AG10803 (cell line): ENCODE measurements at regions not wholly inside any gene's neighbourhood (a gene's known extent, or its start where the extent isn't known, plus 50 kb on each side); places are given as distances from the start of the nearest gene placed in this dataset.

Experiments used
- DNase-seq: peaks from one replicate; pipeline ENCODE4 v3.0.0; 2010; ENCODE audit warnings: low read depth
- H3K4me3 ChIP-seq: 2 replicates; pipeline ENCODE4 v1.5.1; 2011; ENCODE audit warnings: mild to moderate bottlenecking, low read length, control low read depth
- TF ChIP-seq, protein P1 (sequence below): conservative IDR thresholded peaks from 2 replicates; pipeline ENCODE4 v1.5.1; 2011; ENCODE audit warnings: mild to moderate bottlenecking, low read length, control low read depth, inconsistent platforms

- TF ChIP-seq, protein P1, sequence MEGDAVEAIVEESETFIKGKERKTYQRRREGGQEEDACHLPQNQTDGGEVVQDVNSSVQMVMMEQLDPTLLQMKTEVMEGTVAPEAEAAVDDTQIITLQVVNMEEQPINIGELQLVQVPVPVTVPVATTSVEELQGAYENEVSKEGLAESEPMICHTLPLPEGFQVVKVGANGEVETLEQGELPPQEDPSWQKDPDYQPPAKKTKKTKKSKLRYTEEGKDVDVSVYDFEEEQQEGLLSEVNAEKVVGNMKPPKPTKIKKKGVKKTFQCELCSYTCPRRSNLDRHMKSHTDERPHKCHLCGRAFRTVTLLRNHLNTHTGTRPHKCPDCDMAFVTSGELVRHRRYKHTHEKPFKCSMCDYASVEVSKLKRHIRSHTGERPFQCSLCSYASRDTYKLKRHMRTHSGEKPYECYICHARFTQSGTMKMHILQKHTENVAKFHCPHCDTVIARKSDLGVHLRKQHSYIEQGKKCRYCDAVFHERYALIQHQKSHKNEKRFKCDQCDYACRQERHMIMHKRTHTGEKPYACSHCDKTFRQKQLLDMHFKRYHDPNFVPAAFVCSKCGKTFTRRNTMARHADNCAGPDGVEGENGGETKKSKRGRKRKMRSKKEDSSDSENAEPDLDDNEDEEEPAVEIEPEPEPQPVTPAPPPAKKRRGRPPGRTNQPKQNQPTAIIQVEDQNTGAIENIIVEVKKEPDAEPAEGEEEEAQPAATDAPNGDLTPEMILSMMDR = no peak
- no peak for DNase-seq
- H3K4me3 ChIP-seq = no peak overlapping the region
These were observed 1691.5 kb downstream of the MAT2B start for GRCh38 chr5:165196961-165197360.

DNA sequence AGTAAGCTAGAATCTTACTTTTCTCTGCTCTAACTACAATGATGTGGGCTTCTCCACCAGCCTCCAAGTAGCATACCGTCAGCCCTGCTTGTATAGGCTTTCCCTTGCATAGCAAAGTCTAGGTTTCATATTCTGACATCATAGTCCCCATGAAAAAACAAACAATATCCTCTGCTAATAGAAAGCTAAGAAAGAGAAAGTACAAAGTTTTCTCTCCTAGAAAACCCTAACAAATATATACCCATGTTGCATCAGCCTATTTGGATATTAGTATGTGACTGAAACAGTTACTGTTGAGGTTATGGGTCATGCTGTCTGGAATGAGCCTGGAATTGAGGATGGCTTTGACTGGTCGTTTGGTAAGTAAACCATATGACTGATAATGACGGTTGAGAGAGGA is 1696.0 kb downstream of the MAT2B start:
- no peak overlapping the region for H3K4me3 ChIP-seq
- no peak for DNase-seq
- TF ChIP-seq, protein P1 = no peak

DNA sequence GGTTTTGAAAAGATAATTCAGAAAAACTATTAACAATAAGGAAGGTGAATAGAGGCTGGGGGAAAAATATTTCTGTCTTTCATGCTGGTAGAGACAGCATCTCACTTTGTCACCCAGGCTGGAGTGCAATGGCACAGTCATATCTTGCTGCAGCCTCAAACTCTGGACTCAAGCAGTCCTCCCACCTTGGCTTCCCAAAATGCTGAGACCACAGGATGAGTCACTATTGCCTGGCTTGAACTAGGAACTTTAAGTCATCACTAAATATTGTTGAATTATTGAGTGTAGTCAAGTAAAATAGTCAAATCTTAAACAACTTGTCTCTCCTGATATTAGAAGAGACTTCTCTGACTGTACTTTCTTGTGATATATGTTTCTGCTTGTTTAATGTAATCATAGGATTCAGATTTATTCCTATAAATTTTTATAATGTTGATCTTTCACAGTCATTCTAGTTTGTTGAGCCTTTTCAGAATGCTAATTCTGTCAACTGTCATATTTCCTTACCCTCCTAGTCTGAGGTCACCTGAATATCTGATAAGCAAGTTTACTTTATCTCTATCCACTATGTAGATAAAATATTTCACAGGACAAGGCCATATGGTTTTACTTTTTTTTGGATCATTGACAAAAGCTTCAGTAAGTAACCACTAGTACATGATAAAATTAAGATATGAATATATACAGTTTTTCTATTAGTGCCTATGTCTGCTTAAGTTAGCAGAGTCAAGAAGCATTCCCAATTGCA is 1696.5 kb downstream of the MAT2B start:
- no peak for DNase-seq
- TF ChIP-seq, protein P1 = no peak

DNA sequence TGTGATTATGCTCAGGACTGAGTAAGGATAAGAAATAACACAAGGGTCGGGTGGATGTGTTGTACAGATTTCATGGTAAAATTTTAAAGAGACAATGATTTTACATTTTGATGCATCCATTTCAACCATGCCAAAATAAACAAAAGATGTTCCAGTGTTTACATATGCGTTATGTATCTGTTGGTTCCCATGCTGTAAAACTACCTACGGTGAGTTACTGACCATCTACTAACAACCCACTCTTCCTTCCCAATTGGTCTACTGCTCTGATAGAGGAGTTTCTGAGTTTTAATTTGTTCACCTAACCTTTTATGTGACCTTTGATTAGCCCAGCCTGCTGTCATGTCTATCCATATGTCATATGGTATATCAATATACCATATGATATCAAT is 1697.1 kb downstream of the MAT2B start:
- TF ChIP-seq, protein P1 = no peak
- no peak for DNase-seq
- H3K4me3 ChIP-seq = no peak overlapping the region

More for the DNA sequence above, 1696.5 kb downstream of the MAT2B start:
- H3K4me3 ChIP-seq = no peak overlapping the region

DNA sequence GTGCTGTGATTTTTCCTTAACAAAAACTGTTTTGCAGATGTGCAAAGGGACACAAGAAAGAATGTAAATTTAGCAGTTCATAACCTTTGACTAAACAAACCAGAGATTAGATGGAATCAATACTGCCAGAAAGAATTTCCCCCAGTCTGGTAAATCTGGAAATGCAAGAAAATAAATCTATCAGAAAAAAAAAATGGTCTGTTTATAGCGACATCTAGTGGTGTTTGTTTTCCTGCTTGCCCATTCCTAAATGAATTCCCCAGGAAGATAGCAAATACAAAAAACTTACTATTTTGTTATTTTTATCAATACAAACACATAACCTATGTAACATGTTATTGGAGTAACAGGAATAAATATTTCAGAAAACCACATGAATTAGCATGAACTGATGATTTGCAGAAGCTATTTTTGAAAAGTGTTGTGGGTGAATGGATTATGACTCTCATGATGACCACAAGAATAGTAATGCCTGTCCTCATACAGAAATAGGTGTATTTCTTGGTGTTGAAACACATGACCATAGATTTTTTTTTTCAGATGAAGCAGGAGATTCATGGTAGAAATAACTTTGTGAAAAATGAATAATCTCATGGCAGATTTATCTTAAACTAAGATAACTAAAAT is 1703.8 kb downstream of the MAT2B start:
- TF ChIP-seq, protein P1 = peak; percentile 73
- no peak overlapping the region for H3K4me3 ChIP-seq
- DNase-seq = peak; percentile 14

GRCh38 chr5:165224366-165225045 is 1719.1 kb downstream of the MAT2B start:
- H3K4me3 ChIP-seq = no peak overlapping the region
- TF ChIP-seq, protein P1 = no peak
- no peak for DNase-seq
